ENCODE measurements at regions not wholly inside any gene's neighbourhood (a gene's known extent, or its start where the extent isn't known, plus 50 kb on each side); places are given as distances from the start of the nearest gene placed in this dataset.

- TF ChIP-seq EZH2phosphoT487 (IDR thresholded peaks at IDR 0.05; ENCODE audit: borderline replicate concordance, low read depth, low read length) (no peak), CTCF (conservative IDR thresholded peaks at IDR 0.05; ENCODE audit: low read length) (no peak)
- Histone ChIP-seq H4K20me1 (ENCODE audit: insufficient read depth, low read length) (no peaks in the 10 kb centered on the region), H3K4me3 (ENCODE audit: low read depth, low read length, poor library complexity, severe bottlenecking) (no peak overlapping the region), H3K9me3 (ENCODE audit: low read length) (no peaks in the 10 kb centered on the region), H3K4me2 (ENCODE audit: low read length) (no peak overlapping the region), H3K4me1 (ENCODE audit: insufficient read depth, low read length, poor library complexity, severe bottlenecking) (no peaks in the 10 kb centered on the region), H3K79me2 (ENCODE audit: insufficient read depth, low read depth, low read length) (no peaks in the 10 kb centered on the region), H3K36me3 (ENCODE audit: insufficient read depth, low read length) (no peaks in the 10 kb centered on the region), H3K9me2 (ENCODE audit: insufficient read depth, low read length) (no peaks in the 10 kb centered on the region), H2AFZ (ENCODE audit: low read length) (no peak overlapping the region), H3K27ac (ENCODE audit: low read depth, low read length, poor library complexity, severe bottlenecking) (no peak overlapping the region)
- no peak for DNase-seq (ENCODE audit: low spot score)
- BruUV-seq (replicated peaks) = no TSS peak
- intact Hi-C loops (cut with micrococcal nuclease; ENCODE audit: unreplicated experiment) = no loop called here
- CTCF ChIA-PET (ENCODE audit: unreplicated experiment) = no interaction called here
- POLR2A ChIA-PET = no interaction called here
These were observed 97.7 kb upstream of the SRSF6 start for GRCh38 chr20:43360016-43360415.

- no peaks in the 10 kb centered on the region for H3K9me2 ChIP-seq (ENCODE audit: insufficient read depth, low read length)
- H4K20me1 ChIP-seq (ENCODE audit: insufficient read depth, low read length) = no peaks in the 10 kb centered on the region
- BruUV-seq (replicated peaks) = no TSS peak
- CTCF ChIA-PET (ENCODE audit: unreplicated experiment) = no interaction called here
- no peak overlapping the region for H3K4me3 ChIP-seq (ENCODE audit: low read depth, low read length, poor library complexity, severe bottlenecking)
- no peaks in the 10 kb centered on the region for H3K79me2 ChIP-seq (ENCODE audit: insufficient read depth, low read depth, low read length)
- POLR2A ChIA-PET = no interaction called here
- intact Hi-C loops (cut with micrococcal nuclease; ENCODE audit: unreplicated experiment) = no loop called here
- no peaks in the 10 kb centered on the region for H3K4me1 ChIP-seq (ENCODE audit: insufficient read depth, low read length, poor library complexity, severe bottlenecking)
- no peak for DNase-seq (ENCODE audit: low spot score)
- no peak overlapping the region for H3K4me2 ChIP-seq (ENCODE audit: low read length)
- no peak overlapping the region for H3K27ac ChIP-seq (ENCODE audit: low read depth, low read length, poor library complexity, severe bottlenecking)
- no peaks in the 10 kb centered on the region for H3K9me3 ChIP-seq (ENCODE audit: low read length)
- no peak overlapping the region for H2AFZ ChIP-seq (ENCODE audit: low read length)
- no peaks in the 10 kb centered on the region for H3K36me3 ChIP-seq (ENCODE audit: insufficient read depth, low read length)
- TF ChIP-seq EZH2phosphoT487 (IDR thresholded peaks at IDR 0.05; ENCODE audit: borderline replicate concordance, low read depth, low read length) = no peak
- TF ChIP-seq CTCF (conservative IDR thresholded peaks at IDR 0.05; ENCODE audit: low read length) = no peak
These were observed 98.9 kb upstream of the SRSF6 start for GRCh38 chr20:43358811-43359210.

GRCh38 chr20:43357352-43357751 is 100.3 kb upstream of the SRSF6 start:
- Histone ChIP-seq H3K9me2 (ENCODE audit: insufficient read depth, low read length) (no peaks in the 10 kb centered on the region), H3K79me2 (ENCODE audit: insufficient read depth, low read depth, low read length) (no peaks in the 10 kb centered on the region), H3K9me3 (ENCODE audit: low read length) (no peaks in the 10 kb centered on the region), H3K36me3 (ENCODE audit: insufficient read depth, low read length) (no peaks in the 10 kb centered on the region), H3K4me1 (ENCODE audit: insufficient read depth, low read length, poor library complexity, severe bottlenecking) (no peaks in the 10 kb centered on the region), H2AFZ (ENCODE audit: low read length) (no peak overlapping the region), H3K27ac (ENCODE audit: low read depth, low read length, poor library complexity, severe bottlenecking) (no peak overlapping the region), H3K4me2 (ENCODE audit: low read length) (no peak overlapping the region), H3K4me3 (ENCODE audit: low read depth, low read length, poor library complexity, severe bottlenecking) (no peak overlapping the region), H4K20me1 (ENCODE audit: insufficient read depth, low read length) (no peaks in the 10 kb centered on the region)
- no peak for TF ChIP-seq CTCF (conservative IDR thresholded peaks at IDR 0.05; ENCODE audit: low read length)
- no peak for TF ChIP-seq EZH2phosphoT487 (IDR thresholded peaks at IDR 0.05; ENCODE audit: borderline replicate concordance, low read depth, low read length)
- ChIA-PET CTCF (ENCODE audit: unreplicated experiment) (no interaction called here), POLR2A (no interaction called here)
- no peak for DNase-seq (ENCODE audit: low spot score)
- BruUV-seq (replicated peaks) = no TSS peak
- intact Hi-C loops (cut with micrococcal nuclease; ENCODE audit: unreplicated experiment) = no loop called here
